HG03060 (cell line): ENCODE measurements at regions not wholly inside any gene's neighbourhood (a gene's known extent, or its start where the extent isn't known, plus 50 kb on each side); places are given as distances from the start of the nearest gene placed in this dataset.
"Not testable (repeated sequence)": the region's sequence is repeated elsewhere in the genome, so short reads cannot be mapped to it uniquely, and the experiment has no call there.

Source experiments
- ATAC-seq: cut with Tn5 transposase; IDR thresholded peaks from one replicate; pipeline ENCODE4 v1.9.1; 2021; ENCODE audit warnings: low read depth, moderate number of reproducible peaks; ENCODE audit not compliant: unreplicated experiment

DNA sequence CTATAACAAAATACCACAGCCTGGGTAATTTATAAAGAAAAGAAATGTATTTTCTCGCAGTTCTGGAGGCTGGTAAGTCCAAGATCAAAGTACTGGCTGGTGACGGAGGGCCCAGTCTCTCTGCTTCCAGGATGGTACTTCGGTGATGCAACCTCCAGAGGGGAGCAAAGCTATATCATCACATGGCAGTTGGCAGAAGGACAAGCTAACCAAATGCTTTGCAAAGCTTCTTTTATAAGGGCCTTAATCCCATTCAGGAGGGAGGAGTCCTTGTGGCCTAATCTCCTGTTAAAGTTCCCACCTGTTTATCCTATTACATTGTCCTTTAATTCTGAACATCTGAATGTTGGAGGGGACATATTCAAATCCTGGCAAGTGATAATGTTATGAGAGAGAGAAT lies 134.1 kb upstream of the SP4 start:
- ATAC-seq, result no peak

DNA sequence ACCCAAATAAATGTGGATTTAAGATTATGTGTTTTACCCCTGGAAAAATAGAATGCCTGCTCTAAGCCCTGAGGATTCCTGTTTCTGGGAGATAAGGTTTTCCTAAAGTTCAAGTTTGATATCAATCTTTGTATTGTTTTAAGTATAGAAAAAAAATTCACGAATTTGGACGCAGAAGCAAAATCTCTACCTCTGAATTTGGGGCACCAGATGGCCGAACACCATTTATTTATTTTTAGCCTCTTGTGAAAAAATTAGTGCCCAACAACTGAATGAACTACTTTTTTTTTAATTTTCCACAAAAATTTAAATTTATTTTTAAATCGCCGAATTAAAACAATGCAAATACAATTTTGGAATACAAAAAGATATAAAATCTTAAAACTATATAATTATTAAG lies 128.1 kb upstream of the SP4 start:
- no peak for ATAC-seq

DNA sequence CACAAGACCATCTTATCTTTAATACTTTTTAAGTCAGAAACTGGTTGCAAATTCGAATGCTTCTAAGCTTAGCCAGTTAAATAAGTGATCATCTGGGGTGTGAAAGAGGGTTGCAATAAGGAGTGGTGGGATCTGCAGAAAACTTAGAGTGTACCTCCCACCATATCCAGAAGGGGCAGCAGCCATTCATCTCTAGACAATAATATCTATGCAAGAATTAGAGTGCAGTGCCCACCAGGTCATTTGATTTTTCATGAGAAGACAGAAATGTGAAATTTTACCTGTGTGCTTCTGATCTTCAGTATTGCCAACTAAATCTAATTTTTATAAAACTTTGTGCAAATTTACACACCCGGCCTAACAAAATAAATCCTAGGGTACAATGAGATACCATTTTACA lies 127.2 kb upstream of the SP4 start:
- ATAC-seq, result no peak

DNA sequence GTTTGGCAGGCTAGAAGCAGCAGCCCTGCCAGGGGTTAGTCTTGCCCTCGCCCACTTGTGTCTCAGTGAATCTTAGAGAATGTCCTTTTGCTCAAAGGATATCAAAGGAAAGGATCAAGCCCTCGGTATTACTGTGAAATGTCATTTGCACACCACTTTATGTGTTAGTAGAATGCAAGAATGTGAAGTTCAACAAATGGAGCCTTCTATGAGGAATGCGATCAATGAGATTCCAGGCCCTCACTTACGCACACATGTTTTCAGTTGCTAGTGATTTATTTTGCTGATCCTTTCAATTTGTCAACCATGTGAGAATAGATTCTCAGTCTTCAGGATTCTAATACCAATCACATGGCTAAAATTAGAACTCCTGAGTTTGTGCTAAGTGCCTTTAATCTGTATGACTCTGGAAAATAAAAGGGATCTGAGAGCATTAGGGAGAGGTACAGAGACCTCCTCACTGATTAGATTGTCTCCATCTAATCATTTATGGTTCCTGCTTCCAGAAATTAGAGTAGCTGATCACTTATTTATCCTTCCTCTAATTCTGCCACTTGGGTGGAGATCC lies 123.0 kb upstream of the SP4 start:
- ATAC-seq, result no peak

DNA sequence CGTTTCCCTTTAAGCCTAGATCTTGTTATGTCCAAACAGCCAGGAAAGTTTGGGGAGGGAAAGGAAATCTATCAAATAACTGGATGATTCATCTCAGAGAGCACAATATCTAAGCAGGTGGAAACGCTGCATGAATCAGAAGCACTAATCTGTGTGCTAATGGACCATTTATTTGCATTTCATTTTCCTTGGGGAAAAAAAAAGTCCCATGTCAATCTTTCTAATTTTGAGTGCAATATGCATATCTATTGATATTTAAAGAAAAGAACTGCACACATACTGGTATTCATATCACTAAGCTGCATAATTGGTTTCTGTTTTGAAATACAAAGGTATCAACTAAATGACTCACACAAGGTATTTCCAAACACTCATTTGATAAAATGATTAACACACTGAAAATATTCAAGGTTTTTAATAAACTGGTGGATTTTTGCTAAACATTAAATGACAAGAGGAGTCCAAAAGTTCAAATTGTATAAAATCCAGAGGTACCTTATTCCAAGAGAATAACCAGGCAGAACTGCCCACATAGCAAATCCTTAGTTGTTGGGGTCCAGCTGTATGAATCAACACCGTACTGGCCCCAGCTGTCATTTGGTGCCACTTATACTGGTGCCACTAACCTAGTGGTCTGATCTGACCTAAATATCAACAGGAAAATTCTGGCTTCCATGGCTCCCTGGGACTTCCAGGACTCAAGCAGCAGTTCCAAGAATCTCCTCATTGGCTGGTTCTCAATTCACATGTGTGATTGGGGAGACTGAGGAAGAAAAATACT lies 122.2 kb upstream of the SP4 start:
- no peak for ATAC-seq

DNA sequence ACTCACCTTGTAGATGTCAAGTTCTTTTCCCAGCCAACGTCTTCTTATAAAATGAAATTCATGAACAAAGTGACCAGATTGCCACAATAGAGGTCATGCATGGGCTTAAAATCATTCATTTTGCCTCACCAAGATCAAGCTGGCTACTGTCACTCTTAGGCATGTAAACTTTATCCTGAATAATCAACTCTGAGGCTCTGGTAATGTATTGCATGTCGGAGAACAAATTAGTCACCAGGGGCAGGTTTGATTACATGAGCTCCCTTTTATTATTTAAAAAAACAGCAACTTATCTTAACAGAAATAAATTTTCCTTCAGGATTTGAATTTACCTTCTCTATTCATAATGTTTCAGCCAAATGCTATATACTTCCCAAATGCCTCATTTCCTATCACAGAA lies 112.9 kb upstream of the SP4 start:
- ATAC-seq, result no peak

DNA sequence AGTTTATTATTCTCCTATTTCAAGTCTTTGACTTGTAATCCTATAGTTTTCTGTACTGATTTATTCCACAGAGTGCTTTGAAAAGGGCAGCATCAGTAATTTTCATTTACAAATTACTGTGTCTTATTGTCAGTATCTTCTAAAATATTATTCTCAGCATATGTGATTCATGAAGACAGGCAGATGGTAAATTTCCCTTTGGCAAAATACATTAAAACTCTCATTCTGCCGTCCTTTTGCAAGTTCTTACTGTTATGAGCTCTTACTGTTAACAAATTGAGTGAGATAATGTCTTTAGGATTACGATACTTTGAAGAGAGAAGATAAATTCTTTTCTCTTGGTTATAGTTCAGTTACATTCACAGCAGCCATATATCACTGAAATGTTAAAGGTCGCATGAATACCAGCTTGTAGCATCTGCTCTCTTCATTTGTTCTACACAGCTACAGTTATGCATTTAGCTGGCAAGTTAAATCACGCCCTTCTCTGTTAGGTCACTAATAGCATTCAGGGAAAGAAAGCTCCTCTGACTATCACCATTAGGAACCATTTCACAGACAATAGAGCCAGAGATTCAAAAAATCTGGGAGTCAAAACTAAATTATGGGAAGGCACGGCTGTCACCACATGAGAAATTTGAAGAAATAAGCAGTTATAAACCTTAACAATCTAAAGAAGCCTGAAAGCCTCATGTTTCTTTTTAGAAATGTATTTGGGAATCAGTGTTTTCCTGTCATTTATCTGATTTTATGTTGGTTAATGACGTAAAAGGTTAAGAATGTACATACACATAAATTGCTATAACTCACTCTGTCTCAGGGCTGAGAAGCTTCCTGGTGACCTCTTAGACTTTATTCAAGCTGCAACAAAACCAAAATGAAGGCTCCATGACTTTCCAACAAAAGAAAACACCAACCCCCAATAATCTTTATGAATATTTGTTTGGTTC lies 109.6 kb upstream of the SP4 start:
- no peak for ATAC-seq

DNA sequence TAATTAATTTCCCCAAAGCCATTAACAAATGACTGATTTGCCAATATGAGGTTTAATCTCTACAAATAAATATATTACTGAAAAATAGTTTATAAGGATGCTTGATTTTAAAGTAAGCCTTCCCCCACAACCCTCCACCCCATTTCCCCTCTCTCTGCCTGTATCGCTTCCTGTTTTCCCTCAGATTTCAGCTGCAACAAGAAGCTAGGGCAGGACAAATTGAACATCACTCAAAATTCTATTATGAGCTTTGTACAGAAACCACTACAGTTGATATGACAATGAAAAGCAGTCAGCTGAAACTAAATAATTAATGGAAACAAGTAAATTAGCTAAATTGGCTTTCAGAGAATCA lies 109.0 kb upstream of the SP4 start:
- ATAC-seq, result no peak

DNA sequence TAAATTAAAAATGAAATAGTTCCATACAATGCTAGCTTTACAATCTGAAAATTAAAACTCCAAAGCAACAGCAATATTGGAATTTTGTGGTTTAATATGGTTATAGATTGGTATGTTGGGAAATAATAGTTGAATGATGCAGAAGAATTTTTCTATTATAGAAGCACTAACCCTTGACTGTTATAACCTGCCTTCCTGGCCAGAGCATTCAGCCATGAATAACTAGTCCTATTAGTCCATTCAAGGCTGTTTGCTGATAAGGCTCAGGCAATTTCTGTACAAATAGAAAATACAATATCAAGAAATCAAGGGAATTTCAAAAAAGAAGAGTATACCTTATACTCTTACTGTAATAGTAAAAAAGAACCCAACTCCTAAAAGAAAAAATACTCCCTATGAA lies 101.6 kb upstream of the SP4 start:
- no peak for ATAC-seq

DNA sequence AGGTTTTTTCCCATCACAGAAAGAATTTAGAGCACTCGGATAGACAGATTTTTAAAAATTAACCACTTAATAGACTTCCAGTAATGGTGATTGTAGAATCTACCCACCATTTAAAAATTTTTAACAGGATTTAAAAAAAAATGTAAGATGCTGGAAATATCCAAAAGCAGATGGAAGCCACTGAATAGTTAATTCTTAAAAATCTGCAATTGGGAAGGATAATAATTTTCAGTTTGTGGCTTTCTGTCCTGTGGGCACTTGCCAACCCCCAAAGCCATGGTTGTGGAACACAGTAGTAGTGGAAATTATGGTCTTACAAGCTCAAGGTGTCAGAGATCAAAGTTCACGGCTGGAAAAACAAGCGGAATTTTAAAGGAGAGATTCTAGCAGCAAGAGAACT lies 101.0 kb upstream of the SP4 start:
- ATAC-seq, result no peak

DNA sequence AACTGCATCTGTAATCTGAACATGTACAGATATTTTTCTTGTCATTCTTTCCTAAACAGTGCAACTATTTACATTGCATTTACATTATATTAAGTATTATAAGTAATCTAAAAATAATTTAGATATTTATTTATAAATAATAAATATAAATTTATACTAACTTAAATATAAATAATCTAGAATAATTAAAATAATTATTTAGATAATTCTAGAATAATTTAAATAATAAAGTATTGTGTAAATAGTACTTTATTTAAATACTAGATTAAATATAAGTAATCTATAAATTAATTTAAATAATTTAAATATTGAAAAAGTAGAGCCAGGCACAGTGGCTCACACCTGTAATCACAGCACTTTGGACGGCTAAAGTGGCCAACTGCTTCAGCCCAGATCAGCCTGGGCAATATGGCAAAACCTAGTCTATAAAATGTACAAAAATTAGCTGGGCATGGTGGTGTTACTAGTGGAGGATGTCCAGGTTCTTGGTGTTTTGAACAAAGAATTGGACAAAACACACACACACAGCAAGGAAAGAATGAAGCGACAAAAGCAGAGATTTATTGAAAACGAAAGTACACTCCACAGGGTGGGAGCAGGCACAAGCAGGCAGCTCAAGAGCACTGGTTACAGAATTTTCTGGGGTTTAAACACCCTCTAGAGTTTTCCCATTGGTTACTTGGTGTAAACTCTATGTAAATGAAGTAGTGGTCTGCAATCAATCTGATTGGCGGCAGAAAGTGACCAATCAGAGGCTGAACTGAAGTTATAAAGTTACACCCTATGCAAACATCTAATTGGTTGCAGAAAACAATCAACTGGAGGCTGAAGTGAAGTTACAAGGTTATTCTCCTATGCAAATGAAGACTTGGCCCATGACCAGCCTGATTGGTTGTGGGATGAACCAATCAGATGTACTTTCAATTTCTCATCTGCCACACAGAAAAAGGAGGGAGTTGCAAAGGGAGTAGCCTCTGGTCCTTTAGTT lies 100.2 kb upstream of the SP4 start:
- no peak for ATAC-seq

DNA sequence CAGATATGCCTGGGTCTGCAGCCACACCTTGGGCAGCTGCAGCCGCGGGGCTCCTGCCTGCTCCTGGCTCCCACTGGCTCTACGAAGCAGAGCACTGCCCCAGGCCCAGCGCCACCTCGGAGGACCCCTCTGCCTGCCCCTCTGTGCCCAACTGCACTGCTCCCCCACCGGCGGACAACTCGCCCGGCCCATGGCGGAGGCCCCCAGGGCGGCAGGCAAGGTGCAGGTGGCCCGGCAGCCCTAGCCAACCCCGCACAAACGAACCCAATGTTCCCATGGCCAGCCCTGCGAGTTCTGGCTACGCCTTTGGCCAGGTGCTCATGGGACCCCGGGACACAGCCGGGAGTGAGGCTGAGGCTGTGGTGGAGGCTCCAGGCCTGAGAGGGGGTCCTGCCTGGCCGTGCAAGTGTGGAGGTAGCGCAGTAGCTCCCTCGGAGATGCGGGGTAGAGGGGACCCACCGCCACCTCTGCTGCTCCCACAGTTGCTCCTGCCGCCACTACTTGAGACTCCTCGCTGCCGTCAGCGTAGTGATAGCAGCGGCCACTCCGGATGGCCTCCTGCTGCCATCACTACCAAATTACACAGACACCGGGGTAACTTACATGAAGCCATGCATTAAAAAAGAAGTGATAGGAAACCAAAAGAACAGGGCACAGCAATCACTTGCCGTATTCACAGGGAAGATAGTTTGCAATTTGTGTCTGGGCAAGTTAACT lies 97.3 kb upstream of the SP4 start:
- ATAC-seq, result no peak

DNA sequence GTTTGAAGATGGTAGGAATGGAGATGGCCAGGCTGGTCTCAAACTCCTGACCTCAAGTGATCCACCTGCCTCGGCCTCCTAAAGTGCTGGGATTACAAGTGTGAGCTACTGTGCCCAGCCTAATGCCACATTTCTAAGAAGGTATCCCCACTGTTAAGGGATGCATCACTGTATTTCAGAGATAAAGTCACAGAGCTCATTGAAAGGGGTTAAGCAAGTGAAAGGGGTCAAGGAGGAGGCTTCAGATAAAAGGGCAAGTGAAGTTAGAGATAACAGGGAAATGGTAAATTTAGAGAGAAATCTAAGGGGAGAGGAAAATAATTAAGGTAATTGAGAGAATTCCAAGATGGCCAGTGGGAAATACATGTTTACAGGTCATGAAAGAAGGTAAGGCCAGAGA lies 93.0 kb upstream of the SP4 start:
- ATAC-seq, result no peak

DNA sequence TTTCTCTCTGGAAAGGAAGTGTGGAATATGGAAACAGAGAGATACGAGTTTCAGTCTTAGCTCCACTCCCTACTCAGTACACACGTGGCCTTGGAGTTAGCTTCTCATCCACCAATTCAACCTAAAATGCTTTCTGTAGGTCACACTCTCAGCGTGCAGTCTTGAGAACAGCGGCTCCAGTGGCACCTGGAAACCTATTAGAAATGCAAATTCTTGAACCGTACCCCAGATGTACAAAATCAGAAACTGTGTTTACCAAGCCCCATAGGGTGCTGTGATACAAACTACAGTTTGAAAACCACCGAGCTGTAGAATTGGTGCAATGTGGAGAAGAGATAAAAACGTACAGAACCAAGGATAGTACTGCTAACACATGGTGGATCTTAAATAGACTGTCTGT lies 91.1 kb upstream of the SP4 start:
- ATAC-seq, result no peak

DNA sequence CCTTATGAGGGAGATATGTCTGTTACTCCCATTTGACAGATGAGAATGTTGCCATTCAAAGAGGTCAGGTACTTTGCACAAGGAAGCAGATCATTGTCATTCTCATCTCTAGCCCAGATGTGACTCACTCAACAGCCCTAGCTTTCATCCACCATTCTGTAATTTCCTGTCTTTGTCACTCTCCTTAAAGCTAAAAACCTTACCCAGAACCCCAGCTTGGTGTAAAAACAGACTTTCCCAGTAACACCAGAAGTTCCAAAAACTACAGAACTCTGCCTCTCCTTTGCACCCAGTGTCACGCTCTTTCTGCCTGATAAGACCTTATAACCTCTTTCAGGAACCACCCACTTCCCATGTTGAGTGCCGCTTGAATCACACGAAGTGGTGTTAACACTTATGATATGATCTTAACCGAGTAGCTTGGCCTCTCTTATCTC lies 89.1 kb upstream of the SP4 start:
- ATAC-seq, result no peak

DNA sequence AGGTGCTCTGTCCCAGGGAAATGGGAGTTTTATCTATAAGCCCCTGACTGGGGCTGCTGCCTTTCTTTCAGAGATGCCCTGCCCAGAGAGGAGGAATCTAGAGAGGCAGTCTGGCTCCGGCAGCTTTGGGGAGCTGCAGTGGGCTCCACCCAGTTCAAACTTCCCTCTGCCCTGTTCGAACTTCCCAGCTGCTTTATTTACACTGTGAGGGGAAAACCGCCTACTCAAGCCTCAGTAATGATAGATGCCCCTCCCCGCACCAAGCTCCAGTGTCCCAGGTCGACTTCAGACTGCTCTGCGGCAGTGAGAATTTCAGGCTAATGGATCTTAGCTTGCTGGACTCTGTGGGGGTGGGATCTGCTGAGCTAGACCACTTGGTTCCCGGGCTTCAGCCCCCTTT lies 83.0 kb upstream of the SP4 start:
- not testable (repeated sequence) for ATAC-seq

DNA sequence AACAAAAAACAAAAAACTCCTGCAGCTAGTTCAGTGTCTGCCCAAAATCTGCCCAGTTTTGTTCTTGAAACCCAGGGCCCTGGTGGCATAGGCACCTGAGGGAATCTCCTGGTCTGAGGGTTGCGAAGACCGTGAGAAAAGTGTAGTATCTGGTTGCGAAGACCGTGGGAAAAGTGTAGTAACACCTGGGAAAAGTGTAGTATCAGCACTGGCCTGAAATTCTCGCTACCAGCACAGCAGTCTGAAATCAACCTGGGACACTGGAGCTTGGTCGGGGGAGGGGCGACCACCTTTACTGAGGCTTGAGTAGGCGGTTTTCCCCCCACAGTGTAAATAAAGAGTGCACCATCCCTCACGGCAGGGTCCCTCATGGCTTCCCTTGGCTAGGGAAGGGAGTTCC lies 82.5 kb upstream of the SP4 start:
- no peak for ATAC-seq

DNA sequence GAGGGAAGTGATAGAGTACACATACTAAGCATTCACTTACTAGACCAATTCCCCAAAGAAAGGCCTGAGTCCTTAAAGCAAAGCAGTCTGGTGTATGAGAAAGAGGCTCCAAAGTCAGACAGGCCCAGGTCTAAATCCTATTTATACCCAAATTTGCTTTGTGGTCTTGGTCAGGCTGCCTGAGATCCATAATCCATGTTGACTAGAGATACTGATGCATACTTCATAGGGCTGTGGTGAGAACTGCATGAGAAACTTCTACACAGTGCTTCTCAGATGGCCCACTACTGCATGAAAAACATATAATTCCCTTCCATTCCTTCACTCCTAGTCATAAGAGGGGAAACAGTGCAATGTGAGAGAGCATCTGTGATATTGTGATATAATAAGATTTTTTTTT lies 81.6 kb upstream of the SP4 start:
- ATAC-seq, result no peak

DNA sequence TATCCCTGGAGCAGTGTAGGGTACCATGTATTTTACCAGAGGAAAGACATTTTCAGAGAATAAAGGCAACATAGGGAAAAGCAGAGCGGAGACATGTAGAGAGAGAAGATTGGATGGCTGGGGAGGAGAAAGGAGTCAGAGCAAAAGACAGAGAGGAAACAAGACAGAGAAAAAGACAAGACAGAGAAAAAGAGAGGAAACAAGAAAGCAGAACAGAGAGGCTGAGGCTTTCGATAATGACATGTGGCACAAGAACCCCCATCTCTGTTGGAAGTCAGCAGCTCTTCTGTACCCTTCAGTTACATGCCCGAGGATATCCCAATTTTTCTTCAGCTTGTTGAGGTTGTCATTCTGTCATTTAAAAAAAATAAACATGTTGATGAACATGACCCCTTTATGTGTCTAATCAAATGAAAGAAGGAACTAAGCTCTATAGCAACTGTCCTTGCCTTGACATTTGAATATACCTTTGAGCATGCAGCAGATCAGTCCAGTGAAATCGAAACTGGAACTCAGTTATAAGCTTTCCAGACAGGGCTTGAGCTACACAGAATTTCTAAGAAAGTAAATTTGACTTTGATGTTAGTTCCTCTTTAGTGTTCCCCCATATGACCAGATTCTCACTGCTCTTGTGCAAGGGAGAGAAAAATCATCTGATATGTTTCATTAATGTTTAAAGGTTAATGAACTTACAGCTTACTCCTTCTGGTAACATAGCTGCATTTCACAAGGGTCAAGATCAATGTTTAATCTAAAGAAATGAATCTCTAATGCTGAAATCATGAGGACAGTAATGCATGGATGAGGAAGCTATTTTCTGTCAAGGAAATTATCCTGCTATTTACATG lies 75.1 kb upstream of the SP4 start:
- peak; percentile 77 for ATAC-seq
